MM.1S (cell line): ENCODE measurements at regions not wholly inside any gene's neighbourhood (a gene's known extent, or its start where the extent isn't known, plus 50 kb on each side); places are given as distances from the start of the nearest gene placed in this dataset.

Source experiments
- EZH2phosphoT487 ChIP-seq: fragments of 300-600 bp; sonication (generic); IDR thresholded peaks from 2 replicates; pipeline ENCODE4 v1.6.1; 2018; ENCODE audit warnings: antibody characterized with exemption, low read length
- TF ChIP-seq, protein P1 (sequence below): fragments of 300-600 bp; sonication (generic); IDR thresholded peaks from 2 replicates; pipeline ENCODE4 v1.5.1; 2016; ENCODE audit warnings: antibody characterized with exemption, low read length, mixed read lengths

GRCh38 chr5:103718108-103718507 lies 155.5 kb upstream of the NUDT12 start:
- TF ChIP-seq, protein P1, sequence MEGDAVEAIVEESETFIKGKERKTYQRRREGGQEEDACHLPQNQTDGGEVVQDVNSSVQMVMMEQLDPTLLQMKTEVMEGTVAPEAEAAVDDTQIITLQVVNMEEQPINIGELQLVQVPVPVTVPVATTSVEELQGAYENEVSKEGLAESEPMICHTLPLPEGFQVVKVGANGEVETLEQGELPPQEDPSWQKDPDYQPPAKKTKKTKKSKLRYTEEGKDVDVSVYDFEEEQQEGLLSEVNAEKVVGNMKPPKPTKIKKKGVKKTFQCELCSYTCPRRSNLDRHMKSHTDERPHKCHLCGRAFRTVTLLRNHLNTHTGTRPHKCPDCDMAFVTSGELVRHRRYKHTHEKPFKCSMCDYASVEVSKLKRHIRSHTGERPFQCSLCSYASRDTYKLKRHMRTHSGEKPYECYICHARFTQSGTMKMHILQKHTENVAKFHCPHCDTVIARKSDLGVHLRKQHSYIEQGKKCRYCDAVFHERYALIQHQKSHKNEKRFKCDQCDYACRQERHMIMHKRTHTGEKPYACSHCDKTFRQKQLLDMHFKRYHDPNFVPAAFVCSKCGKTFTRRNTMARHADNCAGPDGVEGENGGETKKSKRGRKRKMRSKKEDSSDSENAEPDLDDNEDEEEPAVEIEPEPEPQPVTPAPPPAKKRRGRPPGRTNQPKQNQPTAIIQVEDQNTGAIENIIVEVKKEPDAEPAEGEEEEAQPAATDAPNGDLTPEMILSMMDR: no peak
- no peak for TF ChIP-seq EZH2phosphoT487
